ENCODE measurements at regions not wholly inside any gene's neighbourhood (a gene's known extent, or its start where the extent isn't known, plus 50 kb on each side); places are given as distances from the start of the nearest gene placed in this dataset.

GRCh38 chr4:186345184-186345583 lies 79.2 kb downstream of the F11 start:
- TF ChIP-seq NFIC (IDR thresholded peaks at IDR 0.05) (no peak), TCF12 (IDR thresholded peaks at IDR 0.05; ENCODE audit: low read depth) (no peak), RAD21 (IDR thresholded peaks at IDR 0.05; ENCODE audit: low read depth) (no peak), EP300 (IDR thresholded peaks at IDR 0.05; ENCODE audit: borderline replicate concordance) (no peak), MAX (IDR thresholded peaks at IDR 0.05) (no peak)
